NCI-H69 (cell line): ENCODE measurements at regions not wholly inside any gene's neighbourhood (a gene's known extent, or its start where the extent isn't known, plus 50 kb on each side); places are given as distances from the start of the nearest gene placed in this dataset.

Source experiments
- DNase-seq: peaks from one replicate; lab custom pipeline; 2025; lab: John Stamatoyannopoulos, UW

DNA sequence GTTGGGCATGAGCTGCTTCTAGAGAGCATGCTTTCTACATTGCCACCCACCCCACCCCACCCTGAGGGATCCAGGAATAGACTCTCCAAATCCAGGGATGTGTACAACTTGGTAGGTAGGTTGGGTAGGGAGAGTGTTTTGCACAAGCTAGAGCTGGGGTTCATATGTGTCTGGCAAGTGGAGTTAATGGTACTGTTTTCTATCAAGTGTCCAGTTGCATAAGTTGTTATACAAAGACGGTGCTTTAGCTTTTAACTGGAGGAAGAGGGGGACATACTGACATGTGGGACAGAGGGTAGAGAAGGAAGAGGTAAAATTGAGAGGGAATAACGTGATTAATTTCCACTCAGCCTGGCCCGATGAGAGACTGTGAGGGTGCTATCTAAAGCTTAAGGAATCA is 51.0 kb upstream of the TNC start:
- DNase-seq, result no peak

DNA sequence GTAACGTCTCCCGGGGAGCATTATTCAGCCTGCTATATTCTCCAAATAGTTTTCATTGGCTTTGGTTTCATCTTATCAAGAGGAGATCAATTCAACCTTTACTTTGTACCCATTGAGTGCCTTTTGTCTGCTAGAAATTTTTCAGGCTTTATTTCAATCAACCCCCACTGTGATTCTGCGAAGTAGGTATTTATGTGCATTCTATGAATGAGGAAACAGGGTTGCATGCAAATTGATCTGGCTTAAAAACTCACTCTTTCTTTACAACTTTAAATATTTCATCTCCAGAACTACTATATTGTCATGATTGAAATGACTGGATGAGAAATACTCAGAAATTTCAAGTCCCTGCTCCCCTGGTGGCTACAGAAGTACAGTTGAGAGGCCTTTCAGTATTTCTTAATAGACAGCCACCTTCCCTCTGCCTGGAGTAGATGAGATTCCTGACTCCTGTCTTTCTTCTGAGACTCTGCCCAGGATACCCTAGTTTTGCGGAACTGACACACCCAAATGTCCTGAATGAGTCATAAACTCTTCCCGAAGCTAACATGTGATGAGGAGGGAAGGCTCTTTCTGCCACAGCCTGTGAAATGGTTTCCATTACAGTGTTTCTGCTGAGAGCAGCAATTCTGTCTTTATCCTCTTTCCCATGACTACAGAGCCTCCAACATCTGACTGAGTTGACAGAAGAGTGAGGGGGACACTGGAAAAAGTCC is 52.6 kb upstream of the TNC start:
- no peak for DNase-seq

DNA sequence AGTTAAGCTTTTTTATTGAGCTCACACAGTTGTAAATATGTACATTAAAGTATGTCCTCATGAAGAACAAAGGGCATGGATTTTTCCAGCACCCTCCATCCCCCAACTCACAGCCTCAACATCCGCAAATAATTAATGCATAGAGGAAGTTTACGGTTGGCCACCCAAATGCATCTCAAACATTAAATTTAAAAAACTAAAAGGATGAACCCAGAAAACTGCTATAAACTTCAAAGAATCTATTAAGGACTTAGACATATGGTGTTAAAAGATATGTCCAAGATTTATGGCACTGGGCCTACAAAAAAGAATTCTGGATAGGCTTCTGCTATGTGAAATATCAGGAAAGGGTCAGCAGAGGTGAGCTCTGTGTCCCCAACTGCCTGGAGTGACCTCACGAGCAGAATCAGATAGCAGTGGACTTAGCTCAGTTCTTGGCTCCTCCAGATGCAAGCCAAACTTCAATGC is 54.0 kb upstream of the TNC start:
- no peak for DNase-seq

DNA sequence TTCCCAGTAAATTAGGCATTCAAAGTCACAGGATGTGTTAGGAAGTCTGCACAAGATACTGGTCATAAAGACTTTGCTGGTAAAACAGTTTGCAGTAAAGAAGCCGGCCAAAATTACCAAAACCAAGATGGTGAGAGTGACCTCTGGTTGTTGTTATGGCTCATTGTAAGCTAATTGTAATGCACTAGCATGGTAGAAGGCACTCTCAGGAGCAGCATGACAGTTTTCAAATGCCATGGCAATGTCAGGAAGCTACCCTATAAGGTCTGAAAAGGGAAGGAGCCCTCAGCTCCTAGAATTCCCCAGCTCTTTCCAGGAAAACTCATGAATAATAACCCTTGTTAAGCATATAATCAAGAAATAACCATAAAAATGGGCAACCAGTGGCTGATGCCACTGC is 64.3 kb upstream of the TNC start:
- peak; percentile 10 for DNase-seq

DNA sequence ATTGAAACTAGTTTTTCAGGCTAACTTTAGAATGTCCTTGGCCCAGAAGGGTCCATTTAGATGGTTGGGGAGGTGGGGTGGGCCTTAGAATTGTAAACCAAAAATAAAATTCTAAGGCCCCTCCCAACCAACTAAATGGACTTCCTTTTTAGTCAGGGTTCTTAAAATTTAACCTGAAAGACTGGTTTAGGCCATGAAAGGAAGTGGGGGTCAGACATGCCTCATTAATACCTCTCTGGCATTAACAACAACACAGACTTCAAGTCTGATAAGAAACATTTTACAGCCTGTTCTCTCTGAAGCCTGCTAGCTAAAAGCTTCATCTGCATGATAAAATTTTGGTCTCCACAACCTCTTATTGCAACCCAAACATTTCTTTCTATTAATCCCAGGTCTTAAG is 65.5 kb upstream of the TNC start:
- no peak for DNase-seq

DNA sequence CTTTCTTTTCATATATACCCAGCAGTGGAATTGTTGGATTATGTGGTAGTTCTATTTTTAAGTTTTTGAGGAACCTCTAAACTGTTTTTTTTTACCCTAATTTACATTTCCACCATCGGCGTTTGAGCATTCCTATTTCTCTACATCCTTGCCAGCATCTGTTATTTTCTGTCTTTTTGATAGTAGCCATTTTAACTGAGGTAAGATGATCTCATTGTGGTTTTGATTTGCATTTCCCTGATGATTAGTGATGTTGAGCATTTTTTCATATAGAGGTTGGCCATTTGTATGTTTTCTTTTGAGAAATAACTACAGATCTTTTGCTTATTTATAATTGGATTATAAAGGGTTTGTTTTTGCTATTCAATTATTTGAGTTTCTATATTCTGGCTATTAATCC is 71.7 kb upstream of the TNC start:
- no peak for DNase-seq

DNA sequence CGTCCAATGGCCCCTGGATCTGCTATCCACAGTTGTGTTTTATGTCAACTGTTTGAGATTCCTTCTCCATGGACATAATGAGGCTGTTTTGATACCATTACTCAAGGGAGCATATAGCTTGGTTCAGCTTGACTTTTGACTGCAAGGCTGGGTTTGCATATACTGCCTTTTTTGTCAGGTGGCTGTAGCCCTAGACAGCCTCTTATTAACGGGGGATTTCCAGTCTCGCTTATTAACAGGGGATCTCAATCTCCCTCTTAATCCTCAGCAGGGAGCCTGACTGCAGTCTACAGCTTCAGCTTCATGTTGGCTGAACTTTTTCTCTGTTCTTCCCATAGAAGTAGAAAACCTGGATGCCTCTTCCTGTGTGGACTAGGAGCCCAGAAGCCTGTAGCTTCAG is 73.7 kb upstream of the TNC start:
- DNase-seq, result no peak

DNA sequence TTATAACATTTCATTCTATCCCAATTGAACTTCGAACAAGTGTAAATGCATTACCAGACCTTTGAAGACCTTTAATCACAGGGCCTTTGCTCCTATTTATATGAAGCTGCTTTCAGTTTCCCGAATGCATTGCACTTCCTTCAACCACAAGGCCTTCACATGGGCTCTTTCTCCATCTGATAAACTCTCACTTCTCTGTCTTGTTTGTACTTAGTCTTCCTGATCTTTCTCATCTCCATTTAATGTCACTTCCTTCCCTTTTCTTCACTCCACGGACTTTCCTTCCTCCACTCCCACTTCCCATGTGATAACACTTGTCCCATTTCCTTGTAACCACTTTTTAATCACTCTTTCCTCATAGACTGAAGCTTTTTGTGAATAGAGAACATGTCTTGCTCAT is 74.3 kb upstream of the TNC start:
- DNase-seq, result no peak

DNA sequence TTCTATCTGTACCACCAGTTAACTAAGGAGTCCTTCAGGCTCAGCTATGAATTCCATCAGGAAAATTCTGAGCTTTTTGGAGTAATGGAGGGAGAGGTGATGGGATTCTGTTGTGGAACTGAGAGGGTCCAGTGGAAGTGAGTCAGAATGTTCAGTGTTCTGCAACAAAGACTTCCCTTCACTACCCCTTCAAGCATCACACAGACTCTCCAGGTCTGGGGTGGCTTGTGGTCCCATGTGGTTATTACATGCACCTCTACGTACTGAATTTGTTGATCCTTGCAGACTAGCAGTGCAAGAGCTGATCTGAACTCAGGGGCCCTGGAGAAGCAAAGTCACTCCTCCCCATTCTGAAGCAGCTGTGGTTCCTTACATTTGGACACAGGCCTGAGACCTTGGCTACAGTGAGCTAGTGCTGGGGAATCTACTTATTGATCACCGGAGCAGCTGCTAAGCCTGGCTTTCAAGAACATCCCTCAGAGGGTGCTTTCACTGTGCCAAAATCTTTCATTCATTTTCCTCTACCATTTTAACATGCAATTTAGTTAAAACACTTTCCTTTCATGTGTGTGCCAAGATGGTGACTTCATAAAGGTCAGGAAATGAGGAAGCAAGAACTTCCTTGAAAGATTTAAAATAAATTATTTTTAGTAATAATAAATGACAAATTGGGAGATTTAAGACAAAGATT is 75.0 kb upstream of the TNC start:
- no peak for DNase-seq

DNA sequence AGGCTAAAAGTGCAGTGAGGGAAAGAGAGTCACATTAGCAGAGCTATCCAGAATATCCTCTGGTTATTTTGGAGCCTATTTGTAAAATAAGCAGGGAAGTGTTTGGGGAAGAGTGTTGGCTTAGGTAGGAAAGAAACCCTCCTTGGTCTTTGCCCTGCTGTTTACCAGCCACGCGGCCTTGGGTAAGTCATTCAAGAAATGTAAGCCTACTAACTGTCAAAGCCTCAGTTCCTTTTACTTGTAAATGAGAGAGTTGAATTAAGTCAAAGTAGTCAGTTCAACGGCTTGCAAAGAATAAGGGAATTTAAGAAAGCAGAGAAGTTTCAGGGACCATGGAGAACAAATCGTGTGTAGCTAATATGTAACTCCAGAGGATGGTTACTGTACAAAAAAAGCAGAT is 75.8 kb upstream of the TNC start:
- no peak for DNase-seq

DNA sequence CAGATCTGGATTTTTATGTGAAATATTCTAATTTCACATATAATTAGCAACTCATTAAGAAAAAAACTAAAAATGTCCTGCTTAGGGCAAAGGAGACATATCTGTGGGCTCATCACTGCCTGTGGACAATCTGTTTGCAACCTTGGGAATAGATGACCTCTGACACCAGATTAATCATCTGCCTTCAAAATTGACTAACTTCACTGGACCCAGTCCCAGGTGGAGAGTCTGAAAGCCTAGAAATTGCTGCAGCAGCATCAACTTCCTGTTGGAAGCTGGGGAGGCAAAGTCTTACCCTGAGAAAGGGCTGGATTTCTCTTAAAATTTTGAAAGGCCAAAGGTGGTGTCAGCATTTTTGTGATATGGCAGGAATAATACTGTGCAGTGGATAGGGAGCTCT is 76.3 kb upstream of the TNC start:
- DNase-seq, result no peak

DNA sequence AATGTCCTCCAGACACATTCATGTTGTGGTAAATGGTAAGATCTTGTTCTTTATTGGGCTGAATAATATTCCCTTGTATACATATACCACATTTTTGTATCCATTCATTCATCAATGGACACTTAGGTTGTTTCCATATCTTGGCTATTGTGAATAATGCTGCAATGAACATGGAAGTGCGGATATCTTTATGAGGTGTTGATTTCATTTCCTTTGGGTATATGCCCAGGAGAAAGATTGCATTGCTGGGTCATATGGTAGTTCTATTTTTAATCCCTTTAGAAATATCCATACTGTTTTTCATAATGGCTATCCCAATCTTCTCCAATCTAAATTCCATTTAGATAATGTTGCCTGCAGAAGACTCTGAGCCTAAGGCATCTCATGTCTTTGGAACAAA is 78.0 kb upstream of the TNC start:
- no peak for DNase-seq

DNA sequence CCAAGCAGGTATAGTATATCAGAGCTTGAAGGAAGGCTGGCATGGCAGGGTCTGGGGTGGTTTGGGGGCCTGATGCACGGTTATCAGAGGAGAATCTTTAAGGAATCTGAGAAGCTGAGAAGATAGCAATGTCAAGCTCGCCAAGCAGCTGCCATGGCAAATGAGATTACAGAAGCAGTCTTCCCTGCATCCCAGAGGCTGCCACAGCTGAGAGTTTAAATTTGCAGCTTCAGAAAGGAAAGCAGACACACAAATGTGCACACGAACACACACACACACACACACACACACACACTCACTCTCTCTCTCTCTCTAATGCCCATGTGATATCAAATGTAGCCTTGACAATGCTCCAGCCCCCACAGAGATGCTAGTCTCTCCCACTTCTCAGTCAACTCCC is 79.0 kb upstream of the TNC start:
- DNase-seq, result no peak

DNA sequence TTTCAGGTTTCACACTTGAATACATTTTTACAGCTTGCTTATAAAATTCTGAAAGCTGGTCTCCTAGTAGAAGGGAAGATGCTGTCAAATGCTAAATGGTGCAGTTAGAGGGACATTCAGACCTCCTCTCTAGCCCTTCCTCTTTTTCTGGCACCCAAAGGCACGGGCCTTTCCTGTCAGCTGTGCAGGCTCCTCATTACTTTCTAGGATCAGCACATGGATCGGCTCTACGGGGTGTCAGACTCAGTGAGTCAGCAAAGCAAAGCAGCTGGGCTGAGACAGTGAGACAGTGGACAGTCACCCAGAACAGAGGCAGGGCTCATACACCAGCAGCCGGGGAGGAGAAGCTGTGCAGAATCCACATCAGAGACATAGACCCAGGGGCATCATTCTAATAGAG is 80.0 kb upstream of the TNC start:
- peak; percentile 81 for DNase-seq

DNA sequence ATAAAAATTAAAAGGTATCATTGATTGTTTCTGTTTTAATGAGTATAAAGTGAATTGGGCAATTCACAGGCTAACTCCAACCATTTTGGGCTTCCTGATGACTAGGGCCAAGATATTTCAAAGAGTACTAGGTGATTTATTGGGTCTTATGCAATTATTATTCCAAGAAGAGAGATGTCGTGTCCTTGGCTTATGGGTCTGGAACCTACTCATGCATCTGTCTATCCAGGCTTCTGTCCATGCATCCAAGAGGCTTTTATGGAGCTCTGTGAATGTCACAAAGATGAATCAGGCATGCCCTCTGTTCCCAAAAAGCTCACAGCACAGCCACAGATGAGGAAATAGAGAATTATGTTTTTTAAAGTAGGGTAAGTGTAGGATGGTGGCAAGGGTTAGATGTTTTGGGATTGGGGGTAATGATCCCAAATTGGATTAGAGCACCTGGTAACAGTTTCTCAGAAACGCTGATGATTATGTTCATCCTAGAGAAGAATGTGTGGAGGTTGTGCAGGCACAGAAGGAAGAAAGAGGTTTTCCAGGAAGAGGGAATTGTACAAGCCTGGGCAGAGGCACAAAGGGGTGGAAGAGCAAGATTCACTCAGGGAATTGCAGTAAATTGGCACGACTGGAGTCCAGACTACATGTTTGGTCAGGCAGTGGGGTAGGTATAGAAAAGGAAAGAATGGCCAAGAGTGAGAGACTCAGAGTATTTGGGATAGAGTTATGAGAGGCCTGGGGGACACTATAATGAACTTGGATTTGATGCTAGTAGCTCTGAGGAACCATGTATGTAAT is 83.0 kb upstream of the TNC start:
- no peak for DNase-seq

DNA sequence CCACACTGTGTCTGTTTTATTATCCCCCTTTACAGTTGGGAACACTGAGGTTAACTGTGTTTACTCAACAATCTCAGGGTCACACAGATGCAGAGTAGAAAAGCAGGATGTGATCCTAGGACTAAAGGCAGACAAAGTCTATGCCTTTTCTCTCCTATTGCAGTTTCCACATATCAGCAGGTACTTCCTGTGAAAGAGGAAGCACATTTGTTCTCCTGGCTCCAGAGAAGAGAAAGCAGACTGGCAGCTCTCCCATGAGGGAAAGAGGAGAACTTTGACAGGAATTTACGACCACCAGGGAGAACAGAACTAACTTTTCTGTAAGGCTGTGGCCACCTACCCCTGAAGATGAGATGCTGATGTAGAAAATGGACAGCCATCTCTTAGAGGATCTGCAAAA is 84.2 kb upstream of the TNC start:
- peak; percentile 35 for DNase-seq

DNA sequence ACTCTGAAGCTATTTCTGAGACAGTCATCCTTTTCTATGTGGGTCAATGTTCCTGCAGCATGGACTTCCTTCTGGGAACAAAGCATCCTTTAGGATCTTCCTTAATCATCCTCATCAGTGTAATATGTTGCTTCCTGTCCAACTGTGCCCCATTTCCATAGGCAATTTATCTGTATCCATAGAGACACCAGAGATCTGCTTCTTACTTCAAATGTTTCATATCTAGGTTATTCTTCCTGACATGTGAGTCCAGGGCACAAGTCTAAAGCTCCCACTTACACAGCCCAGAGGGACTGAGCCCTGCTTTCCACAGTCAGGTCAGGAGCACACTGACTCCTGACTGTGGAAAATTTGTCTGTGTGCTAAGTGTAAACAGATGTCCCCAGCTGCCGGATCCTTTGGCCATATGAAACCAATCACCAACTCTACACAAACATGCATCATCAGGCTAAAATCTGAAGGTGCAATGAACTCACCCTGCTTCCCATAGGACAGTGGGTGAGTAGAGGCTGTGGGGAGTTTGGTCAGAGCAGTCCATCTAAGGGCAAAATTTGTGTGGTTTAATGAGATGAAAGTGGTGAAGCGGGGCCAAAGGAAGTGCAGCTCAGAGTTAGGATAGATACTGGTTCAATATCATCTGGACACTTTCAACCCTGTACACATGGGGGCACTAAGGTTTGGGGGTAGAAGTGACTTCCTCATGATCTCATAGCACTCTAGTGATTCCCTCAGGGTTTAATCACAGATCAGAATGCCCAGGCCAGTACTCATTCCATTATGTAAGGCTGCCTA is 85.2 kb upstream of the TNC start:
- DNase-seq, result peak; percentile 36

DNA sequence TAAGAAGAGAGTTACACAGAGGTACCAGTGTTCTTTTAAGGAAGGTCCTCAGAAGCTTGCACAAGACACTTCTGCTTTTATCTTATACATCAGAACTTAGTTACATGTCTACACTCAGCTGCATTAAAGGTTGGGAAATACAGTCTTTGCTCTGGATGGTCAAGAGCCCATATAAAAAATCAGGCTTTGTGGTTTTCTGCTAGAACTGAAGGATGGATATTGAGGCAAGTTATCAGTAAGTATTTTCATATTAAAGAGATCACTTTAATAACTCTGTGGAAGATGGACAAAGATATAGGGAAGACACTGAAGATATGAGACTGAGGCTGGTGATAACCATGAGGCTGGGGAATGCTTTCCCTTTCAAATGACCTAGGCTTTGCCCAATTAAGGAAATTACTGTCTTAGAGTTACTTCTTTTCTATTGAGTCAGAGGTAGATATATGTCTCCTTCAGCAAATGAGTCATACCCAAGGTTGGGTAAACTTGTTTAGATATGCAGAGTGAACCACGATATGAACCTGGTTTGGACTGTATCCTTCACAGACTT is 87.0 kb upstream of the TNC start:
- peak; percentile 18 for DNase-seq

DNA sequence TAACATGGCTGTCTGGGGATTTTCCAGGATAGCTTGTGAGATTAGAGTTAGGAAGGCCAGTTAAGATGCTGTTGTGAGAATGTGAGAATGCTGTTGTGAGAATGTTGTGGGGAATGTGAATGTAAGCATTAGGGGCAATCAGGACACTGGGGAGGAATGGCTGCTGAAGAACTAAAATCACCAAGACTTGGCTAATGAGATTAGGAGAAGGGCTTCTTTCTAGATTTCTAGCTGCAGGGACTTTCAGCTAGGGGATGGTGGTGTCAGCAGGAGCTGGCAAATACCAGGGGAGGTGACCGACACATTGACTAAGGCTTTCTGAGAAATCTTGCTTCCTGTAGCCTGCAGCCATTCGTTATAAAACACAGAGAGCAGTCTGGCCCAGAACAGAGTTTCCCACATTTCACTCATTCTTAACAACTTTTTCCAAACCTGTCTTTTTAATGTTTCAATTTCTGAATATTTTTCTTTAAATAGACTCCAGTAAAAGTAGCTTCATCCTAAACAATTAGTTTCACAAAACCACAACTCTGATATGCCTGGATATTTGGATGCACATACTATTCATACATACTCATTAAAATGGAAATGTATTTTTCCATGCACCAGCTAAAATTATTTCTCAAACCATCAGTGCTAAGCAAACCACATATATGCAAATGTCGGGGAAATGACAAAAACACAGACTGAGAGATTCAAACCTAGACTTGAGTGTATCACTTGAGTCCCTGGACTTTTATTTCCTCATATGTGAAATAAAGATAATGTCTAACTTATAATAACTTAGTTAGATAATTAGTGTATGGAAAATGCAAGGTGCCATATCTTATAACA is 89.3 kb upstream of the TNC start:
- no peak for DNase-seq

DNA sequence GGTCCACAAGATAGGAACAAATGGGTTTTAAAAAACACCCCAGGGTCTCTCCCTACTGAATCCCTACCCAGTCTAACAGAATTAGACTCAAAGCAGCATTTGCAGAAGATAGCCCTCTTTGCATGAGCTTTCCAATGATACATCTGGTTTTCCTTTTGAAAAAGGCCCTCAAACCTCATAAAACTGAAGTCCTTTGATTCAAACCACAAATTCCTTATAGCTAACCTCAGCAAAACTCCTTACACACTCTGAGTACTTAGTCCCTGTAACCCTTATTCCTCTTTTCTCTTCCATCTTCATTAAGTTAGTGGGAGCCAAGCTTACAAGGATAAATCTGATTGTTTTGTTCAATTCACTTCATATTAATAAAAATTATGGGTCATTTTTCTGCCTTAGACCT is 90.5 kb upstream of the TNC start:
- no peak for DNase-seq
